Skeletal muscle tissue (tissue), 3 donors: ENCODE measurements at regions not wholly inside any gene's neighbourhood (a gene's known extent, or its start where the extent isn't known, plus 50 kb on each side); places are given as distances from the start of the nearest gene placed in this dataset.
"Not testable (repeated sequence)": the region's sequence is repeated elsewhere in the genome, so short reads cannot be mapped to it uniquely, and the experiment has no call there.

Experiments used
- H3K27ac ChIP-seq: one replicate; pipeline ENCODE4 v1.7.0; 2013; ENCODE audit warnings: mild to moderate bottlenecking, low read depth, low read length, inconsistent platforms
- H3K27me3 ChIP-seq, 3 donors: one replicate each; pipeline ENCODE4 v1.7.0; 2013; ENCODE audit warnings: low read length in 3 of 3; ENCODE audit not compliant: control insufficient read depth in 3 of 3, insufficient read depth in 3 of 3
- H3K36me3 ChIP-seq, 3 donors: one replicate each; pipeline ENCODE4 v1.7.0; 2013; ENCODE audit warnings: low read length in 3 of 3; ENCODE audit not compliant: control insufficient read depth in 3 of 3, insufficient read depth in 3 of 3
- H3K4me1 ChIP-seq, 3 donors: one replicate each; pipeline ENCODE4 v1.7.0; 2013; ENCODE audit warnings: low read length in 3 of 3, mild to moderate bottlenecking in 3 of 3; ENCODE audit not compliant: control insufficient read depth in 3 of 3, insufficient read depth in 3 of 3
- H3K4me3 ChIP-seq, 3 donors: one replicate each; pipeline ENCODE4 v1.7.0; 2013; ENCODE audit warnings: low read length in 3 of 3
- H3K9ac ChIP-seq, 3 donors: one replicate each; pipeline ENCODE4 v1.7.0; 2013; ENCODE audit warnings: low read length in 3 of 3, mild to moderate bottlenecking in 3 of 3, moderate library complexity in 2 of 3, low read depth in 1 of 3
- H3K9me3 ChIP-seq, 3 donors: one replicate each; pipeline ENCODE4 v1.7.0; 2013; ENCODE audit warnings: low read length in 3 of 3; ENCODE audit not compliant: control insufficient read depth in 3 of 3
- donor health status: Osteomylitis.

GRCh38 chr20:47427067-47427466 is 70.6 kb upstream of the ZMYND8 start:
- Histone ChIP-seq H3K36me3 (no peaks in the 10 kb centered on the region), H3K9ac (no peak overlapping the region), H3K4me1 (no peaks in the 10 kb centered on the region), H3K27ac (no peak overlapping the region), H3K27me3 (no peaks in the 10 kb centered on the region), H3K4me3 (no peak overlapping the region), H3K9me3 (peaks cover 0 to 5% (median 2%) of the 10 kb centered on the region in 3 donors)

DNA sequence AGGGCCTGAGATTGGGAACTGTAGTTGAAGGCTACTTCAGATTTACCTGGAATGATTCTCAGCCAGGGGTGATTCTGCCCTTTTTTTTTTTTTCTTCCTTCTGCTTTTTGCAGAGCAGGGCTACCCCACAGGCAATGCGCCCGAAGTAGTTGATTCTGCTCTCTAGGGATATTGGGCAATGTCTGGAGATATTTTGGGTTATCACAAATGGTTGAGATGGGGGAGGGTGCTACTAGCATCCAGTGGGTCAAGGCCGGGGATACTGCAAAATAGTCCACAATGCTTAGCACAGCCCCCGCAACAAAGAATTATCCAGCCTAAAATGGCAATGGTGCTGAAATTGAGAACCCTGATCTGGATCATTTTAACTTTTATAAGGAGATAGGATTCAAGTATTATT is 71.2 kb upstream of the ZMYND8 start:
- Histone ChIP-seq H3K4me1 (no peaks in the 10 kb centered on the region), H3K27ac (no peak overlapping the region), H3K27me3 (no peaks in the 10 kb centered on the region), H3K9ac (no peak overlapping the region), H3K36me3 (no peaks in the 10 kb centered on the region), H3K9me3 (peaks cover 0 to 5% (median 2%) of the 10 kb centered on the region in 3 donors), H3K4me3 (no peak overlapping the region)

- Histone ChIP-seq H3K4me3 (no peak overlapping the region), H3K4me1 (no peaks in the 10 kb centered on the region), H3K27me3 (no peaks in the 10 kb centered on the region), H3K9me3 (peaks cover 0 to 5% (median 2%) of the 10 kb centered on the region in 3 donors), H3K27ac (no peak overlapping the region), H3K9ac (no peak overlapping the region), H3K36me3 (no peaks in the 10 kb centered on the region)
Measured at GRCh38 chr20:47428164-47428563, 71.7 kb upstream of the ZMYND8 start.

DNA sequence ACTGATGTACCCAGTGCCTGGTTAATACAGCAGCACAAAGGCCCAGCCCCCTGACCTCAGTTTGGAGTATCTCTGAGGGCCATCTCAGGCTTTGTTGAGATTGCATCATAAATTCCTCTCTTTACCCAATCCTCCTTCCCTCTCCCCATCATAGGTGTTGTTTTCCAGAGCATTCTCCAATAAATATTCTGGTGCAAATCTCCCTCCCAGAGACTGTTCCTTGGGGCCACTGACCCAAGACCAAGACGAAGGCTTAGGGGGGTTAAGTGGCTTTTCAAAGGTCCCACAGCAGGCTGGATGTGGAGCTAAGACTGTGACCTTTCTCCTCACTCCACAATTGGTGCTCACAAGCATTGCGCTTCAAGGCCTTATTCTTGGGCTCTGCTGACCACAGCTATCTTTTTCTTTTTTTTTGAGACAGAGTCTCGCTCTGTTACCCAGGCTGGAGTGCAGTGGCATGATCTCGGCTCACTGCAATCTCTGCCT is 72.4 kb upstream of the ZMYND8 start:
- Histone ChIP-seq H3K27ac (no peak overlapping the region), H3K27me3 (no peaks in the 10 kb centered on the region), H3K4me1 (no peaks in the 10 kb centered on the region), H3K9me3 (peaks cover 0 to 5% (median 2%) of the 10 kb centered on the region in 3 donors), H3K9ac (no peak overlapping the region), H3K36me3 (no peaks in the 10 kb centered on the region), H3K4me3 (no peak overlapping the region)

- Histone ChIP-seq H3K9ac (no peak overlapping the region), H3K27me3 (no peaks in the 10 kb centered on the region), H3K4me1 (no peaks in the 10 kb centered on the region), H3K36me3 (no peaks in the 10 kb centered on the region), H3K9me3 (peaks cover 0 to 5% (median 2%) of the 10 kb centered on the region in 3 donors), H3K4me3 (no peak overlapping the region), H3K27ac (no peak overlapping the region)
Measured at GRCh38 chr20:47429409-47429808, 72.3 kb upstream of the NCOA3 start.

DNA sequence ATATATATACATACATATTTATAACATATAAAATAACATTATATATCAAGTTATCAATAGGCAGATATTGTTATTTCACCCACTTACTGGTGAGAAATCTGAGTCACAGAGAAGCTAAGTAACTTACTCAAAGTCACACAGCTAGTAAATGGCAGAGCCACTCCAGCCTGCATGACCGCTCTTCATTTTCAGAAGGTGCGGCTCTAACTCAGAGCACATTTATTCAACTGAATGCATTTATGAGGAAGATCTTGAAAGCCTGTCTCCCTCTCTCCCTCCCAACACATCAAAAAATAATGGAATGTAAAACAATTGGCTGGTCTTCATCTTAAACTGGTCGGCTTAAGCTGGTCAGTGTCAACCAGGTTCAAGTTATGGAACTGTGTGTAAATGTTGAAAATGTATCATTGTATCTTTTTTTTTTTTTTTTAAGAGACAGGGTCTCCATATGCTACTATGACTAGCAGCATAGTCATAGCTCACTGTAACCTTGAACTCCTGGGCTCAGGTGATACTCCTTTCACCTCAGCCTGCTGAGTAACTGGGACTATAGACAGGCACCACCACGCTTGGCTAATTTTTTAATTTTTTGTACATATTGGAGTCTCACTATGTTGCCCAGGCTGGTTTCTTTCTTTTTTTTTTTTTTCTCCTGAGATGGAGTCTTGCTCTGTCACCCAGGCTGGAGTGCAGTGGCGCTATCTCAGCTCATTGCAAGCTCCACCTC is 70.7 kb upstream of the NCOA3 start:
- no peaks in the 10 kb centered on the region for H3K36me3 ChIP-seq
- H3K27me3 ChIP-seq, result no peaks in the 10 kb centered on the region
- no peak overlapping the region for H3K9ac ChIP-seq
- H3K4me1 ChIP-seq, result no peaks in the 10 kb centered on the region
- no peak overlapping the region for H3K4me3 ChIP-seq
- H3K27ac ChIP-seq, result no peak overlapping the region
- peaks cover 0 to 5% (median 2%) of the 10 kb centered on the region in 3 donors for H3K9me3 ChIP-seq

- H3K4me3 ChIP-seq, result no peak overlapping the region
- H3K27ac ChIP-seq, result no peak overlapping the region
- no peaks in the 10 kb centered on the region for H3K27me3 ChIP-seq
- H3K36me3 ChIP-seq, result no peaks in the 10 kb centered on the region
- no peak overlapping the region for H3K9ac ChIP-seq
- no peaks in the 10 kb centered on the region for H3K4me1 ChIP-seq
- peaks cover 0 to 2% (median 0%) of the 10 kb centered on the region in 3 donors for H3K9me3 ChIP-seq
Measured at GRCh38 chr20:47432834-47433210, 68.9 kb upstream of the NCOA3 start.

DNA sequence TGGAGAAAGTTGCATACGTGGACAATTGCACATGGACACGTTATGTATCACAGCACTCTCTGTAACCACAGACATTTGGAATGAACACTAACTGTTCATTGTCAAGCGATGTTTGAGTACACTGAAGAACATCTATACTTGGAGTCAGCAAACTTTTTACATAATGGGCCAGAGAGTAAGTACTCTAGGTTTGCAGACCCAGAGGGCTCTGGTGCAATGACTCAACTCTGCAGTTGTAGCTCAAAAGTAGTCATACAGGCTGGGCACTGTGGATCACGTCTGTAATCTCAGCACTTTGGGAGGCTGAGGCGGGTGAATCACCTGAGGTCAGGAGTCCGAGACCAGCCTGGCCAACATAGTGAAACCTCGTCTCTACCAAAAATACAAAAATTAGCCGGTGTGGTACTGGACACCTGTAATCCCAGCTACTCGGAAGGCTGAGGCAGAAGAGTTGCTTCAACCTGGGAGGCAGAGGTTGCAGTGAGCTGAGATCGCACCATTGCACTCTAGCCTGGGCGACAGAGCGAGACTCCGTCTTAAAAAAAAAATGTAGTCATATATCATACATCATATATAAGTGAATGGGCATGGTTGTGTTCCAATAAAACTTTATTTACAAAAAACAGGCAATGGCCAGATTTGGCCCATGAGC is 67.4 kb upstream of the NCOA3 start:
- not testable (repeated sequence) for H3K4me3 ChIP-seq, H3K4me1 ChIP-seq, H3K27ac ChIP-seq, H3K9me3 ChIP-seq, H3K9ac ChIP-seq, H3K27me3 ChIP-seq, H3K36me3 ChIP-seq

DNA sequence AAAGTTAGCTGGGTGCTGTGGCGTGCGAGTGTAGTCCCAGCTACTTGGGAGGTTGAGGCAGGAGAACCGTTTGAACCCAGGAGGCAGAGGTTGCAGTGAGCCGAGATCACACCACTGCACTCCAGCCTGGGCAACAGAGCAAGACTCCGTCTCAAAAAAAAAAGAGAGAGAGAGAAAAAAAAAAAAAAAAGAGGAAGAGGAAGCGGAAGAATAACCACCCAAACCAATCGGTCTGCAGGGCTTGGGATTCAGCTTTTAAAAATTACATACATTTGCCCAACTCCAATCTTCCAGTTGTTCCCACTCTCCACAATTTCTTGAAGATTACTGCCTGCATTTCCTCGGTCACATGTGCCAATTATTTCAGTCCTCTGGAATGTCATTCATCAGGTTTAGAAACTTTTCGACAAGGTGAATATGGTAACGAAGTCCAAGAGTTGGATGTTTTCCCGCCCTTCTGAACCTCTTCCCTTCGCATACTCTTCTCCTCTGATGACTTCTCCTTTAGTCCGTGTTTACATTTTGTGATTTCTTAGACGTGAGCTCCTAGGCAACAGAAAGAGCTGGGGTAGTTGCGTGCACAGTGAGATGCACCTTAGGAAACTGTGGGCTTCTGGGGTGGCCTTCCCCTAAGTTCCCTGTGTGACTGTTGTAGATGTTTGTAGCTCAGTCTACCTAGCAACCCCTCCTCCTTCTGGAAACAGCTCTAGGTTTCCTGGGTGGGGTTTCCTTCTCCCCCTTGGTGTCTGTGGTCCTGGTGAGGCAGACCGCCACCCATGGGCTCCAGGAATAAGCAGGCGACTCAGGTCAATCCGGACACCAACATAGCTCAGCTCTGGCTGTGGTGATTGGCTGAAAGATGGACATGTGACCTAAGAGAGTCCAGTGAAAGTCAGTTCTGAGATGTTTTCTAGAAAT is 63.0 kb upstream of the NCOA3 start:
- Histone ChIP-seq H3K4me3 (no peak overlapping the region), H3K27ac (no peak overlapping the region), H3K4me1 (no peaks in the 10 kb centered on the region), H3K9ac (no peak overlapping the region), H3K9me3 (no peaks in the 10 kb centered on the region), H3K36me3 (no peaks in the 10 kb centered on the region), H3K27me3 (no peaks in the 10 kb centered on the region)
